HCT116 (cell line): ENCODE measurements at regions not wholly inside any gene's neighbourhood (a gene's known extent, or its start where the extent isn't known, plus 50 kb on each side); places are given as distances from the start of the nearest gene placed in this dataset.

Experiments
- ATAC-seq: fragments of 200-7000 bp; cut with Tn5 transposase; 2 replicates; pipeline ENCODE4 v1.9.1; 2020; ENCODE audit warnings: mild to moderate bottlenecking, moderate library complexity
- BruUV-seq: library from RNA; stranded (reverse); fragments of 400-500 nt; replicated peaks from 2 replicates; lab custom pipeline; 2021; lab: Mats Ljungman, UMichigan
- CTCF ChIA-PET: fragments of 300-600 bp; sonication (Branson Sonifier 250); formaldehyde crosslinking; loops from one replicate; lab custom pipeline; 2021; ENCODE audit warnings: antibody characterized with exemption; lab: Charles Lee
- POLR2A ChIA-PET: fragments of 300-600, 350-600 bp; sonication (Branson Sonifier 250); formaldehyde crosslinking; loops from one replicate; lab custom pipeline; 2021; ENCODE audit warnings: antibody characterized with exemption; lab: Charles Lee
- RAD21 ChIA-PET, 2 experiments: fragments of 300-600 bp; sonication (Branson Sonifier 250); formaldehyde crosslinking; loops; one replicate each; lab custom pipeline; 2023; ENCODE audit warnings: low total read pairs in 2 of 2; ENCODE audit not compliant: uncharacterized antibody in 2 of 2, unreplicated experiment in 2 of 2, low non-redundant PET in 1 of 2; lab: Charles Lee
- DNase-seq: peaks from one replicate; pipeline ENCODE4 v3.0.0-alpha.2; 2010; ENCODE audit warnings: low read depth, low spot score
- H2AFZ ChIP-seq: fragments of 200-600 bp; shearing (Covaris generic), sonication (generic); 2 replicates; pipeline ENCODE4 v1.6.1; 2017; ENCODE audit warnings: low read depth, mixed run types, mixed read lengths, antibody characterized with exemption, low read length; ENCODE audit not compliant: poor library complexity, severe bottlenecking
- H3K27ac ChIP-seq: 2 replicates; pipeline ENCODE4 v1.5.1; 2012; ENCODE audit warnings: low read depth, low read length
- H3K27me3 ChIP-seq: fragments of 200-600 bp; sonication (generic); 2 replicates; pipeline ENCODE4 v1.6.1; 2016; ENCODE audit warnings: mixed run types, low read length, mixed read lengths; ENCODE audit not compliant: insufficient read depth
- H3K36me3 ChIP-seq, 2 experiments: fragments of 200-500 bp in 1 of 2; fragments of 200-600 bp in 1 of 2; sonication (Bioruptor generic) in 1 of 2; sonication (generic) in 1 of 2; 2 replicates each; pipeline versions ENCODE4 v1.5.1 to v1.6.1; 2014 to 2016; ENCODE audit warnings: low read length in 2 of 2, inconsistent platforms in 1 of 2, mixed read lengths in 1 of 2, mixed run types in 1 of 2; ENCODE audit not compliant: insufficient read depth in 2 of 2, control insufficient read depth in 1 of 2
- H3K4me1 ChIP-seq, 2 experiments: fragments of 200-600 bp in 1 of 2; sonication (generic) in 1 of 2; 2 replicates each; pipeline versions ENCODE4 v1.5.1 to v1.6.1; 2012 to 2017; ENCODE audit warnings: low read length in 2 of 2, inconsistent platforms in 1 of 2, mild to moderate bottlenecking in 1 of 2, mixed read lengths in 1 of 2, mixed run types in 1 of 2, moderate library complexity in 1 of 2; ENCODE audit not compliant: insufficient read depth in 2 of 2, control insufficient read depth in 1 of 2
- H3K4me2 ChIP-seq: fragments of 200-600 bp; sonication (generic); 2 replicates; pipeline ENCODE4 v1.6.1; 2017; ENCODE audit warnings: mixed run types, low read length, mixed read lengths
- H3K4me3 ChIP-seq, 2 experiments: fragments of 200-600 bp in 1 of 2; sonication (generic) in 1 of 2; replicated peaks in 1 of 2; 2 replicates each; pipeline ENCODE4 v1.5.1; 2011 to 2016; ENCODE audit warnings: low read length in 2 of 2, control low read depth in 1 of 2, low read depth in 1 of 2, mild to moderate bottlenecking in 1 of 2, mixed read lengths in 1 of 2, mixed run types in 1 of 2
- H3K79me2 ChIP-seq: fragments of 200-600 bp; sonication (generic); 2 replicates; pipeline ENCODE4 v1.6.1; 2017; ENCODE audit warnings: mild to moderate bottlenecking, mixed run types, low read length, moderate library complexity, mixed read lengths; ENCODE audit not compliant: insufficient read depth
- H3K9ac ChIP-seq: fragments of 200-600 bp; sonication (generic); 2 replicates; pipeline ENCODE4 v1.6.1; 2016; ENCODE audit warnings: low read length, mixed read lengths
- H3K9me2 ChIP-seq: fragments of 200-600 bp; sonication (generic), shearing (Covaris generic); 2 replicates; pipeline ENCODE4 v1.6.1; 2017; ENCODE audit warnings: mixed run types, mild to moderate bottlenecking, moderate library complexity; ENCODE audit not compliant: insufficient read depth
- H3K9me3 ChIP-seq, 2 experiments: fragments of 200-500 bp in 1 of 2; fragments of 200-600 bp in 1 of 2; sonication (Bioruptor generic) in 1 of 2; sonication (generic) in 1 of 2; 2 replicates each; pipeline ENCODE4 v1.6.1; 2014 to 2017; ENCODE audit warnings: low read length in 2 of 2, mixed read lengths in 2 of 2, inconsistent platforms in 1 of 2, low read depth in 1 of 2, mild to moderate bottlenecking in 1 of 2, mixed run types in 1 of 2, moderate library complexity in 1 of 2; ENCODE audit not compliant: control insufficient read depth in 1 of 2, insufficient read depth in 1 of 2
- H4K20me1 ChIP-seq: fragments of 200-600 bp; sonication (generic), shearing (Covaris generic); 2 replicates; pipeline ENCODE4 v1.6.1; 2017; ENCODE audit warnings: mixed run types, mild to moderate bottlenecking, moderate library complexity; ENCODE audit not compliant: insufficient read depth
- CBX3 ChIP-seq: IDR thresholded peaks from 2 replicates; pipeline ENCODE4 v1.6.1; 2012; ENCODE audit warnings: low read depth
- CEBPB ChIP-seq: IDR thresholded peaks from 2 replicates; pipeline ENCODE4 v1.6.1; 2012; ENCODE audit warnings: low read depth
- EGR1 ChIP-seq: IDR thresholded peaks from 2 replicates; pipeline ENCODE4 v1.6.1; 2012; ENCODE audit warnings: low read depth
- ELF1 ChIP-seq: IDR thresholded peaks from 2 replicates; pipeline ENCODE4 v1.6.1; 2012; ENCODE audit warnings: low read depth, borderline replicate concordance
- EZH2phosphoT487 ChIP-seq: fragments of 200-600 bp; IDR thresholded peaks from 2 replicates; pipeline ENCODE4 v1.6.1; 2018; ENCODE audit warnings: antibody characterized with exemption, borderline replicate concordance
- FOSL1 ChIP-seq: IDR thresholded peaks from 2 replicates; pipeline ENCODE4 v1.6.1; 2012; ENCODE audit warnings: low read depth
- POLR2AphosphoS5 ChIP-seq: IDR thresholded peaks from 2 replicates; pipeline ENCODE4 v1.6.1; 2011; ENCODE audit warnings: mild to moderate bottlenecking, low read depth, low read length, moderate library complexity
- RAD21 ChIP-seq: IDR thresholded peaks from 2 replicates; pipeline ENCODE4 v1.6.1; 2012; ENCODE audit warnings: low read depth, mild to moderate bottlenecking
- SP1 ChIP-seq: IDR thresholded peaks from 2 replicates; pipeline ENCODE4 v1.6.1; 2012; ENCODE audit warnings: low read depth
- YY1 ChIP-seq: IDR thresholded peaks from 2 replicates; pipeline ENCODE4 v1.6.1; 2011; ENCODE audit warnings: low read length, low read depth, moderate library complexity, mild to moderate bottlenecking; ENCODE audit not compliant: insufficient replicate concordance; ENCODE audit errors: extremely low read depth
- ZFX ChIP-seq: fragments of 450-650 bp; IDR thresholded peaks from 2 replicates; pipeline ENCODE4 v1.6.1; 2017
- ZNF274 ChIP-seq: fragments of 200-500 bp; sonication (Bioruptor generic); IDR thresholded peaks from 2 replicates; pipeline ENCODE4 v1.6.1; 2014; ENCODE audit warnings: mild to moderate bottlenecking, low read depth, low read length, inconsistent platforms
- intact Hi-C: fragments of 100-400 bp; cut with micrococcal nuclease; formaldehyde crosslinking; loops from 2 replicates; pipeline ENCODE4 v1.10.0; 2022
- TF ChIP-seq, protein P1 (sequence below): IDR thresholded peaks from 2 replicates; pipeline ENCODE4 v1.6.1; 2012
- TF ChIP-seq, protein P2 (sequence below), 3 experiments: fragments of 200-600 bp in 1 of 3; sonication (generic) in 1 of 3; IDR thresholded peaks in 2 of 3; conservative IDR thresholded peaks in 1 of 3; 2 replicates each; pipeline ENCODE4 v1.5.1; 2012 to 2017; ENCODE audit warnings: low read depth in 2 of 3, low read length in 2 of 3, antibody characterized with exemption in 1 of 3, borderline replicate concordance in 1 of 3, control low read depth in 1 of 3, mild to moderate bottlenecking in 1 of 3, mixed read lengths in 1 of 3, mixed run types in 1 of 3, moderate library complexity in 1 of 3; ENCODE audit not compliant: insufficient read depth in 1 of 3
- TF ChIP-seq, protein P3 (sequence below): IDR thresholded peaks from 2 replicates; pipeline ENCODE4 v1.6.1; 2012
- TF ChIP-seq, protein P4 (sequence below): IDR thresholded peaks from 2 replicates; pipeline ENCODE4 v1.6.1; 2012; ENCODE audit warnings: low read depth

DNA sequence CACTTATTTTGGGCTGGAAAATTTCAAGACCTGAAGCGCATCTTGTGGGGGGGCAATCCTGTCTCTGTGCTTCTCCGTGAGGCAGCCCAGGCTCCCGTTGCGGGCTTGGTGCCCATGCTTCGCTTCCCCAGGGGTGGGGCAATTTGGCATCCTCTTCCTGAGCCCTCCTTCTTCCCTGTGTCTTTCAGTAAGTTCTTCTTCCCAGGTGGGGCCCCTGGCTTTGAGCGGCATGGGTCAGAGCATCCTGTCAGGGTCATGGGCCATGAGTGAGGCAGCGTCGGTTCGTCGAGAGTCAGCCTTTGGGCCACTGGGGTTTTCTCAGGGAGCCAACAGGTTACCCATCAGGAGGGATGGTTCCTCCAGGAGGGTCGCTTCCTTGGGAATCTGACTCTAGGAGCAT lies 200.7 kb downstream of the UBE3A start:
- Histone ChIP-seq H3K9ac (no peak overlapping the region), H3K36me3 (no peaks in the 10 kb centered on the region), H3K9me2 (no peaks in the 10 kb centered on the region), H3K4me2 (no peak overlapping the region), H4K20me1 (no peaks in the 10 kb centered on the region), H3K27ac (no peak overlapping the region), H3K4me1 (no peaks in the 10 kb centered on the region), H3K9me3 (peaks cover 4 to 28% of the 10 kb centered on the region in 2 experiments; a peak in 2 of 4 replicates), H3K79me2 (no peaks in the 10 kb centered on the region), H2AFZ (no peak overlapping the region), H3K4me3 (no peak overlapping the region), H3K27me3 (no peaks in the 10 kb centered on the region)
- ChIA-PET CTCF (no interaction called here), RAD21 (no interaction called here), POLR2A (no interaction called here)
- no TSS peak for BruUV-seq
- intact Hi-C loops: no loop called here
- TF ChIP-seq ELF1 (no peak), YY1 (no peak), RAD21 (no peak), EGR1 (no peak), SP1 (no peak), CEBPB (no peak), EZH2phosphoT487 (no peak), ZFX (no peak), CBX3 (no peak), FOSL1 (no peak), POLR2AphosphoS5 (no peak), ZNF274 (no peak)
- TF ChIP-seq, protein P1, sequence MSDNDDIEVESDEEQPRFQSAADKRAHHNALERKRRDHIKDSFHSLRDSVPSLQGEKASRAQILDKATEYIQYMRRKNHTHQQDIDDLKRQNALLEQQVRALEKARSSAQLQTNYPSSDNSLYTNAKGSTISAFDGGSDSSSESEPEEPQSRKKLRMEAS: no peak
- TF ChIP-seq, protein P2, sequence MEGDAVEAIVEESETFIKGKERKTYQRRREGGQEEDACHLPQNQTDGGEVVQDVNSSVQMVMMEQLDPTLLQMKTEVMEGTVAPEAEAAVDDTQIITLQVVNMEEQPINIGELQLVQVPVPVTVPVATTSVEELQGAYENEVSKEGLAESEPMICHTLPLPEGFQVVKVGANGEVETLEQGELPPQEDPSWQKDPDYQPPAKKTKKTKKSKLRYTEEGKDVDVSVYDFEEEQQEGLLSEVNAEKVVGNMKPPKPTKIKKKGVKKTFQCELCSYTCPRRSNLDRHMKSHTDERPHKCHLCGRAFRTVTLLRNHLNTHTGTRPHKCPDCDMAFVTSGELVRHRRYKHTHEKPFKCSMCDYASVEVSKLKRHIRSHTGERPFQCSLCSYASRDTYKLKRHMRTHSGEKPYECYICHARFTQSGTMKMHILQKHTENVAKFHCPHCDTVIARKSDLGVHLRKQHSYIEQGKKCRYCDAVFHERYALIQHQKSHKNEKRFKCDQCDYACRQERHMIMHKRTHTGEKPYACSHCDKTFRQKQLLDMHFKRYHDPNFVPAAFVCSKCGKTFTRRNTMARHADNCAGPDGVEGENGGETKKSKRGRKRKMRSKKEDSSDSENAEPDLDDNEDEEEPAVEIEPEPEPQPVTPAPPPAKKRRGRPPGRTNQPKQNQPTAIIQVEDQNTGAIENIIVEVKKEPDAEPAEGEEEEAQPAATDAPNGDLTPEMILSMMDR (IDR thresholded peaks at IDR 0.05 in 2 of 3, conservative IDR thresholded peaks at IDR 0.05 in 1 of 3; ENCODE audit: borderline replicate concordance in 1 of 3, insufficient read depth in 1 of 3, low read depth in 2 of 3, low read length in 2 of 3): no peak
- TF ChIP-seq, protein P3, sequence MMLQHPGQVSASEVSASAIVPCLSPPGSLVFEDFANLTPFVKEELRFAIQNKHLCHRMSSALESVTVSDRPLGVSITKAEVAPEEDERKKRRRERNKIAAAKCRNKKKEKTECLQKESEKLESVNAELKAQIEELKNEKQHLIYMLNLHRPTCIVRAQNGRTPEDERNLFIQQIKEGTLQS: no peak
- TF ChIP-seq, protein P4, sequence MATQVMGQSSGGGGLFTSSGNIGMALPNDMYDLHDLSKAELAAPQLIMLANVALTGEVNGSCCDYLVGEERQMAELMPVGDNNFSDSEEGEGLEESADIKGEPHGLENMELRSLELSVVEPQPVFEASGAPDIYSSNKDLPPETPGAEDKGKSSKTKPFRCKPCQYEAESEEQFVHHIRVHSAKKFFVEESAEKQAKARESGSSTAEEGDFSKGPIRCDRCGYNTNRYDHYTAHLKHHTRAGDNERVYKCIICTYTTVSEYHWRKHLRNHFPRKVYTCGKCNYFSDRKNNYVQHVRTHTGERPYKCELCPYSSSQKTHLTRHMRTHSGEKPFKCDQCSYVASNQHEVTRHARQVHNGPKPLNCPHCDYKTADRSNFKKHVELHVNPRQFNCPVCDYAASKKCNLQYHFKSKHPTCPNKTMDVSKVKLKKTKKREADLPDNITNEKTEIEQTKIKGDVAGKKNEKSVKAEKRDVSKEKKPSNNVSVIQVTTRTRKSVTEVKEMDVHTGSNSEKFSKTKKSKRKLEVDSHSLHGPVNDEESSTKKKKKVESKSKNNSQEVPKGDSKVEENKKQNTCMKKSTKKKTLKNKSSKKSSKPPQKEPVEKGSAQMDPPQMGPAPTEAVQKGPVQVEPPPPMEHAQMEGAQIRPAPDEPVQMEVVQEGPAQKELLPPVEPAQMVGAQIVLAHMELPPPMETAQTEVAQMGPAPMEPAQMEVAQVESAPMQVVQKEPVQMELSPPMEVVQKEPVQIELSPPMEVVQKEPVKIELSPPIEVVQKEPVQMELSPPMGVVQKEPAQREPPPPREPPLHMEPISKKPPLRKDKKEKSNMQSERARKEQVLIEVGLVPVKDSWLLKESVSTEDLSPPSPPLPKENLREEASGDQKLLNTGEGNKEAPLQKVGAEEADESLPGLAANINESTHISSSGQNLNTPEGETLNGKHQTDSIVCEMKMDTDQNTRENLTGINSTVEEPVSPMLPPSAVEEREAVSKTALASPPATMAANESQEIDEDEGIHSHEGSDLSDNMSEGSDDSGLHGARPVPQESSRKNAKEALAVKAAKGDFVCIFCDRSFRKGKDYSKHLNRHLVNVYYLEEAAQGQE: no peak
- DNase-seq (no peak), ATAC-seq (no peak)
